Anterior cingulate cortex (tissue), 58 donors: ENCODE measurements at regions not wholly inside any gene's neighbourhood (a gene's known extent, or its start where the extent isn't known, plus 50 kb on each side); places are given as distances from the start of the nearest gene placed in this dataset.

Experiments
- DNase-seq, 58 donors: peaks; one replicate each; lab custom pipeline; 2025; lab: John Stamatoyannopoulos, UW

GRCh38 chr10:42932735-42933447 is 144.0 kb upstream of the RET start:
- no peak for DNase-seq

GRCh38 chr10:42933448-42934340 is 143.2 kb upstream of the RET start:
- peak in 4 of 58 donors; percentile 8 to 30 (median 9) for DNase-seq

- DNase-seq: no peak
These were observed 142.5 kb upstream of the RET start for GRCh38 chr10:42934351-42934811.

- DNase-seq: no peak
These were observed 142.0 kb upstream of the RET start for GRCh38 chr10:42934842-42935241.

GRCh38 chr10:42935466-42935865 is 141.4 kb upstream of the RET start:
- no peak for DNase-seq

GRCh38 chr10:42936580-42936979 is 140.3 kb upstream of the RET start:
- DNase-seq: no peak

DNA sequence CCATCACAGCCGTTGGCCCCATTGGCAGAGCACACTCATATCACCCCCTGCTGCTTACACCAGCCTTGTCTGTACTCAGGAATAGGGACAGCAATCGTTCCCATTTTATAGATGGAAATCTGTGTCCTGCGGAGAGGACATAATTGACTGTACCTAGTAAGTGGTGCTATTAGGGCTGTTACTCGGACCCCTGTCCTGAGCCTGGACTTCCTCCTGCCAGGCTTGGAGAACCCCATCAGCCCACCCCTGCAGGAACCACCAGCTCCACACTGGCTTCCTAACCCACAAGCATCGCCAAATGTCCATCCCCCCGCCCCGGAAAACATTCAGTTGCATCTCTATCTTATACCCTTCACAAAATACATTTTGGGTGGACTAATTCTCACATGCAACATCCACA is 139.8 kb upstream of the RET start:
- no peak for DNase-seq

- DNase-seq: no peak
These were observed 139.2 kb upstream of the RET start for GRCh38 chr10:42937649-42938180.

DNA sequence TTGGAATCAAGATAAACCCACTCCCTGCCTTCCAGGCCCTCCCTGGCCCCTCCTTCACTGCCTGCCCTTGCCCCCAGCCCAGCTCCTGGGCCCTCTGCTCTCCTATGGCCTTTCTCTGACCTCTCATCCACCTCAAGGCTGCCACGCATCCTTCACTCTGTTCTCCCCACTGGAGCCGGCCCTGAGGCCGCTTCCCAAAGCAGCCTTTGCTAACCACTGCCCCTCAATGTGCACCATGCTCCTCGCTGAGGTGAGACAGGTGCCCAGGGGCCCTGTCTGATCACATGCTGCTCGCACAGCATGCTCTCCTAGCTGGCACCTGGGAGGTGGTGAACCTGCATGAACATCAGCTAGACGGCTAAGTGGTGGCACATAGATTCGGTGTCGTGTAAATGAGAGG is 138.5 kb upstream of the RET start:
- no peak for DNase-seq

- no peak for DNase-seq
These were observed 137.6 kb upstream of the RET start for GRCh38 chr10:42939237-42939636.

GRCh38 chr10:42939685-42940366 is 137.0 kb upstream of the RET start:
- DNase-seq: no peak

- no peak for DNase-seq
These were observed 136.2 kb upstream of the RET start for GRCh38 chr10:42940487-42941294.

DNA sequence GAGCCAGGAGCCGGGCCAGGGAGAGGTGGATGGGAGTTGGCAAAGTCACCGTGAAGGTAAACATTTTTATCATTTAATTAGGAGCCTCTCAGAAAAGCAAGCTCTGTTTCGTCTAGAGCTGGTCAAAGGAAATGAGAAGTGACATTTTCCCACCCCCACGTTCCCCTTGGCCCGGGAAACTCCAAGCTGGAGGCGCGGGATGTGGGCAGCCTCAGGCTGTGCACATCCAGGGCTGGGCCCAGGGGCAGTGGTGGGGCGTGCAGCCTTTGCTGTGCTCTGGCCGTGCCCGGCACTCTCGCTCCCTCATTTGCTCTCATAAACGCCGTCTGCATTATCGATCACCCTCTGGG is 135.6 kb upstream of the RET start:
- DNase-seq: no peak

DNA sequence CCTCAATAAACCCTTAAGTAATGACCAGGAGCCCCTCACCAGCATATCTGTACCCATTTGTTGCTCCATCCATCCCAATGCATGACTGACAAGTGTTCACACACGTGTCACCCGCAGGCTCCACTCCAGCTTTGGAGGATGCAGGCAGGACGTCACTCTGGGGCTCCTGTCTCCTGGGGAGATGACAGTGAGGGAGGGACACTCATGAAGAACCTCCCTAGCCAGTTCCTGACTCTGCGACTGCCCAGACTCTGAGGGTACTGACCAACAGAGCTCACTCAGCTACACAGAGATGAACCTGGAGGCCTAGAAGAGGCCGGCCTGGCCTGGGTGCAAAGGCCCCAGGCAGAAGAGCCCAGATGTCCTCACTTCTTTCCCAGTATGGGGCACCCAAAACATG is 135.1 kb upstream of the RET start:
- no peak for DNase-seq

DNA sequence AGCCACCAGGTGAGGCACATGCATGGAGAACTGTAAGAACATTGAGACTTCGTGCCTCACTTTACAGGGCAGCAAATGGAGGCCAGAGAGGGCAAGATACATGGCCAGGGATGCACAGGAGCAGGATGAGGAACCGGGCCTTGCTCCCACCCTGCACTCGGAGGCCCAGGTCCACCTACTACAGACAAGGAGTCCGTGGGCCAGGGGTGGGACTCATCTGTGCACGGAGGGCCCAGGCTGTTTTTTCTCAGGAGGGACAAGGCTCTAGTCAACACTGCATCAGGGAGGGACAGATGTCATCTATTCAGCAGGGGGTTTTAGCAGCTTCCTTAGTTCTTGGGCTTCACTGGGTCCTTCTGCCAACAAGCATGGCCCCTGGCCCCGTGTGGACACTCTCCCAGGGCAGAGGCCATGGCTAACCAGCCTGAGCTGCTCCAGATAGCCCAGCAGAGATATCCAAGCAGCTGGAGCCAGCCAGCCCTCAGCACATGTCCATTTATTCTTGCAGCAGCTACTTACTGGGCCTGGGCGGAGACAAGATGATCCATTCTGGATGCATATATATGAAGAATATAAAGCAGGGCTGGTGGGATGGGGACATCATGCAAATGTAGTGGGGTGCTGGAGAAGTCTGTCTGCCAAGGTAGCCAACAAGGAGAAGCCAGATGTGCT is 134.5 kb upstream of the RET start:
- DNase-seq: no peak

DNA sequence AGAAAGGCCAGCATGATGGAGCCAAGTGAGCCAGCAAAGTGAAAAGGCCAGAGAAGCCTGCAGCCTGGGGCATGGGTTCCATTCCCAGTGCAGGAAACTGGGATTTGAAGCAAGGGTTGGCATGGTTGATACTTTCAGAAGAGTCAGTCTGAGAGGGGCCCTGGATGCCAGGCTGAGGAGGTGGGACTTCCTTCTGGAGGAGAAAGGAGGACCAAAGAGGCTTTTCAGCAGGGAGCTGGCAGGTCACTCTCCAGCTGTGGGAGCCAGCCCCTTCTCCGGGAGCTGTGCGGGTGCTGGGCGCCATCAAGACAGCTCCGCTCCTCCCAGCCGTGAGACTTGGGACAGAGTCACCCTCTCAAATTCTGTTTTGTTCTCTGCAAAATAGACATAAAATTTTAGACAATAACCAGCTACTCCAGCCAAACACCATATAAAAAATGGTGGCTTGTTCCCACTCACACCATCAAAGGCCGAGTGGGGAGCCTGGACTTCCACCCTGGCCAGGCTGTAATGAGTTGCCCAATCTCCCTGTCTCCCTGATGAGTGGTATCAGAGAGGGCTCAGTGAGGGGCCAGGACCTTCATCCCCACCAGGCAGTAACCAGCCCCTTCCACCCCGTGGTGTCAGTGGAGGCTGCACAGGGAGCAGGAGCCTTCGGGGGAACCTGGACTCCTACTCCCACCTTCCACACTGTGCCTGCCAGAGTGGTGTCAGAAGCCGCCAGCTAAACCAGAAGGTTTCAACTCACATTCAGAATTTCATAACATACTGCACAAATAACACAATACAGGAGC is 133.6 kb upstream of the RET start:
- DNase-seq: no peak

- no peak for DNase-seq
These were observed 128.8 kb upstream of the RET start for GRCh38 chr10:42948040-42948439.

GRCh38 chr10:42949287-42949686 is 127.6 kb upstream of the RET start:
- DNase-seq: no peak
